HL-60 (cell line): ENCODE measurements at regions not wholly inside any gene's neighbourhood (a gene's known extent, or its start where the extent isn't known, plus 50 kb on each side); places are given as distances from the start of the nearest gene placed in this dataset.

Experiments
- CTCF ChIP-seq: IDR thresholded peaks from one replicate; pipeline ENCODE4 v1.5.1; 2011; ENCODE audit warnings: low read length, control low read depth, inconsistent platforms; ENCODE audit not compliant: insufficient read depth
- POLR2AphosphoS5 ChIP-seq: IDR thresholded peaks from 2 replicates; pipeline ENCODE4 v1.6.1; 2012; ENCODE audit warnings: low read depth
- REST ChIP-seq: IDR thresholded peaks from 2 replicates; pipeline ENCODE4 v1.6.1; 2012; ENCODE audit warnings: low read depth; ENCODE audit not compliant: insufficient replicate concordance

GRCh38 chr10:65130162-65130758 is 1609.1 kb downstream of the REEP3 start:
- TF ChIP-seq POLR2AphosphoS5, result no peak
- no peak for TF ChIP-seq REST
- TF ChIP-seq CTCF, result no peak
